ENCODE measurements at regions not wholly inside any gene's neighbourhood (a gene's known extent, or its start where the extent isn't known, plus 50 kb on each side); places are given as distances from the start of the nearest gene placed in this dataset.

DNA sequence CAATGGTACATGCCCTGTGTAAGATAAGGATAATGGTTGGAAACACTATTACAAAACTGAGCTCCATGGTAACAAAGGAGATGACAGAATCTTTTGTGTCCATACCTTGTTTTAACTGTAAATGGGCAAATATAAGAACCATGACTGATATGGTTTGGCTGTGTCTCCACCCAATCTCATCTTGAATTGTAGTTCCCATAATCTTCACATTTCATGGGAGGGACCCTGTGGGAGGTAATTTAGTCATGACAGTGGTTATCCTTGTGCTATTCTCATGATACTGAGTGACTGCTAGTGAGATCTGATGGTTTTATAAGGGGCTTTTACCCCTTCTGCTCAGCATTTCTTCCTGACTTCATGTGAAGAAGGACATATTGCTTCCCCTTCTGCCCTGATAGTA lies 211.7 kb upstream of the RGPD4 start:
- Mint-ChIP-seq H3K4me3 (no peak overlapping the region), H3K27ac (no peak overlapping the region), H3K9me3 (ENCODE audit: insufficient read depth) (peaks cover 3% of the 10 kb centered on the region), H3K27me3 (no peaks in the 10 kb centered on the region), H3K4me1 (no peaks in the 10 kb centered on the region)
- ATAC-seq (ENCODE audit: low read depth) (no peak), DNase-seq (no peak)
- H3K27me3 ChIP-seq (replicated peaks in 1 of 4; ENCODE audit: control extremely low read depth in 1 of 4, control insufficient read depth in 3 of 4, insufficient read depth in 4 of 4, low read length in 3 of 4) = no peaks in the 10 kb centered on the region
- H3K36me3 ChIP-seq (replicated peaks in 1 of 2; ENCODE audit: control extremely low read depth in 1 of 2, control insufficient read depth in 1 of 2, extremely low read depth in 1 of 2, insufficient read depth in 2 of 2, low read length in 1 of 2) = no peaks in the 10 kb centered on the region
- H3K4me2 ChIP-seq (replicated peaks; ENCODE audit: low read depth, low read length, poor library complexity, severe bottlenecking) = no peak overlapping the region
- no peaks in the 10 kb centered on the region for H3K4me1 ChIP-seq (ENCODE audit: control insufficient read depth in 2 of 2, insufficient read depth in 2 of 2, low read length in 2 of 2)
- H2AFZ ChIP-seq (ENCODE audit: insufficient read depth, low read depth, low read length, poor library complexity, severe bottlenecking) = no peak overlapping the region
- H3K9ac ChIP-seq (ENCODE audit: low read length) = no peak overlapping the region
- H3K9me3 ChIP-seq (ENCODE audit: control extremely low read depth in 1 of 3, control insufficient read depth in 2 of 3, insufficient read depth in 1 of 3, low read length in 2 of 3) = peaks cover 0 to 3% (median 2%) of the 10 kb centered on the region in 3 donors
- CTCF ChIA-PET = no interaction called here
- TF ChIP-seq, protein P1, sequence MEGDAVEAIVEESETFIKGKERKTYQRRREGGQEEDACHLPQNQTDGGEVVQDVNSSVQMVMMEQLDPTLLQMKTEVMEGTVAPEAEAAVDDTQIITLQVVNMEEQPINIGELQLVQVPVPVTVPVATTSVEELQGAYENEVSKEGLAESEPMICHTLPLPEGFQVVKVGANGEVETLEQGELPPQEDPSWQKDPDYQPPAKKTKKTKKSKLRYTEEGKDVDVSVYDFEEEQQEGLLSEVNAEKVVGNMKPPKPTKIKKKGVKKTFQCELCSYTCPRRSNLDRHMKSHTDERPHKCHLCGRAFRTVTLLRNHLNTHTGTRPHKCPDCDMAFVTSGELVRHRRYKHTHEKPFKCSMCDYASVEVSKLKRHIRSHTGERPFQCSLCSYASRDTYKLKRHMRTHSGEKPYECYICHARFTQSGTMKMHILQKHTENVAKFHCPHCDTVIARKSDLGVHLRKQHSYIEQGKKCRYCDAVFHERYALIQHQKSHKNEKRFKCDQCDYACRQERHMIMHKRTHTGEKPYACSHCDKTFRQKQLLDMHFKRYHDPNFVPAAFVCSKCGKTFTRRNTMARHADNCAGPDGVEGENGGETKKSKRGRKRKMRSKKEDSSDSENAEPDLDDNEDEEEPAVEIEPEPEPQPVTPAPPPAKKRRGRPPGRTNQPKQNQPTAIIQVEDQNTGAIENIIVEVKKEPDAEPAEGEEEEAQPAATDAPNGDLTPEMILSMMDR (IDR thresholded peaks at IDR 0.05) = no peak
- no peak for TF ChIP-seq EZH2 (IDR thresholded peaks at IDR 0.05; ENCODE audit: borderline replicate concordance, insufficient read depth, low read depth, low read length, poor library complexity, severe bottlenecking)
- H3K4me3 ChIP-seq (ENCODE audit: control extremely low read depth in 1 of 5, extremely low read depth in 1 of 5, insufficient read depth in 1 of 5, low read depth in 2 of 5, low read length in 4 of 5) = no peak overlapping the region
- H3K79me2 ChIP-seq (ENCODE audit: control insufficient read depth, insufficient read depth, low read length) = no peaks in the 10 kb centered on the region
- intact Hi-C loops (cut with micrococcal nuclease) = no loop called here
- H3K27ac ChIP-seq (ENCODE audit: low read length in 2 of 2) = no peak overlapping the region
- H4K20me1 ChIP-seq (ENCODE audit: control insufficient read depth, insufficient read depth, low read length, poor library complexity, severe bottlenecking) = no peaks in the 10 kb centered on the region
- POLR2A ChIA-PET = no interaction called here

DNA sequence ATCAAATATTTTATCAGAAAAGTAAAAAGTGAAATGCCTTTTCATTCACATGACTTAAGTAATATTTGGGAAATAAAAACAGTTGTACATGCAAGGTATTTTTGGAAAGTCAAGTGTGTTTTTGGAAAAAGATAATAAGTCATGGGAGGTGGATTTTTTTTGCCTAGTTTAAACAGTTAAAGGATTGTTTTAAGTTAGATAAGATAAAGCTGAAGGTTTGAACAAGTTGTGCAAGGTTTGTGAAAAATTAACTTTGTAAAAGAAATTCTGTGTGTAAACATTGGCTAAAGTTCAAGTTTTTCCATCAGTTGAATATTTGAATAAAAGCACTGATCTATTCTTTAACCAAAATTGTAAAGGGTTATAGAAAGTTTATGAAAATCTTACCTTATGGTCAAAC lies 207.9 kb upstream of the RGPD4 start:
- Mint-ChIP-seq H3K4me3 (no peak overlapping the region), H3K4me1 (no peaks in the 10 kb centered on the region), H3K27me3 (no peaks in the 10 kb centered on the region), H3K9me3 (ENCODE audit: insufficient read depth) (peaks cover 4% of the 10 kb centered on the region), H3K27ac (no peak overlapping the region)
- no peak overlapping the region for H3K4me2 ChIP-seq (replicated peaks; ENCODE audit: low read depth, low read length, poor library complexity, severe bottlenecking)
- H3K4me3 ChIP-seq (ENCODE audit: control extremely low read depth in 1 of 5, extremely low read depth in 1 of 5, insufficient read depth in 1 of 5, low read depth in 2 of 5, low read length in 4 of 5) = no peak overlapping the region
- ATAC-seq (ENCODE audit: low read depth) (no peak), DNase-seq (no peak)
- CTCF ChIA-PET = interaction anchor here (0.6 kb wide), 1 partner anchor 981 kb away, joined by 3 read pairs; no protein-coding TSS in a partner anchor
- POLR2A ChIA-PET = no interaction called here
- H3K4me1 ChIP-seq (ENCODE audit: control insufficient read depth in 2 of 2, insufficient read depth in 2 of 2, low read length in 2 of 2) = no peaks in the 10 kb centered on the region
- H3K27ac ChIP-seq (ENCODE audit: low read length in 2 of 2) = no peak overlapping the region
- intact Hi-C loops (cut with micrococcal nuclease) = no loop called here
- no peak overlapping the region for H2AFZ ChIP-seq (ENCODE audit: insufficient read depth, low read depth, low read length, poor library complexity, severe bottlenecking)
- peaks cover 2 to 3% (median 3%) of the 10 kb centered on the region in 3 donors for H3K9me3 ChIP-seq (ENCODE audit: control extremely low read depth in 1 of 3, control insufficient read depth in 2 of 3, insufficient read depth in 1 of 3, low read length in 2 of 3)
- no peak overlapping the region for H3K9ac ChIP-seq (ENCODE audit: low read length)
- TF ChIP-seq, protein P1 (IDR thresholded peaks at IDR 0.05) = no peak
- TF ChIP-seq EZH2 (IDR thresholded peaks at IDR 0.05; ENCODE audit: borderline replicate concordance, insufficient read depth, low read depth, low read length, poor library complexity, severe bottlenecking) = no peak
- no peaks in the 10 kb centered on the region for H3K27me3 ChIP-seq (replicated peaks in 1 of 4; ENCODE audit: control extremely low read depth in 1 of 4, control insufficient read depth in 3 of 4, insufficient read depth in 4 of 4, low read length in 3 of 4)
- no peaks in the 10 kb centered on the region for H3K36me3 ChIP-seq (replicated peaks in 1 of 2; ENCODE audit: control extremely low read depth in 1 of 2, control insufficient read depth in 1 of 2, extremely low read depth in 1 of 2, insufficient read depth in 2 of 2, low read length in 1 of 2)
- H4K20me1 ChIP-seq (ENCODE audit: control insufficient read depth, insufficient read depth, low read length, poor library complexity, severe bottlenecking) = no peaks in the 10 kb centered on the region
- no peaks in the 10 kb centered on the region for H3K79me2 ChIP-seq (ENCODE audit: control insufficient read depth, insufficient read depth, low read length)

Measured in B cell (primary cell).